Activated B cell treated with CpG ODN at 0.5 μM for 24 hours (primary cell): ENCODE measurements at regions not wholly inside any gene's neighbourhood (a gene's known extent, or its start where the extent isn't known, plus 50 kb on each side); places are given as distances from the start of the nearest gene placed in this dataset.

Experiments
- ATAC-seq: fragments of 200-7000 bp; cut with Tn5 transposase; one replicate; pipeline ENCODE4 v1.10.0; 2021; ENCODE audit warnings: low read depth, mild to moderate bottlenecking, moderate library complexity
- CTCF ChIA-PET: fragments of 350-600 bp; sonication (Branson Sonifier 250); formaldehyde crosslinking; loops from one replicate; lab custom pipeline; 2021; ENCODE audit warnings: antibody characterized with exemption; lab: Charles Lee
- POLR2A ChIA-PET: fragments of 350-600 bp; sonication (Branson Sonifier 250); formaldehyde crosslinking; loops from one replicate; lab custom pipeline; 2021; ENCODE audit warnings: antibody characterized with exemption; lab: Charles Lee
- DNase-seq: peaks from one replicate; pipeline ENCODE4 v3.0.0; 2022
- H3K27ac Mint-ChIP-seq: one replicate; pipeline ENCODE4 v1.8.0; 2020; ENCODE audit warnings: mixed read lengths
- H3K27me3 Mint-ChIP-seq: one replicate; pipeline ENCODE4 v1.8.0; 2021; ENCODE audit warnings: mixed read lengths
- H3K36me3 Mint-ChIP-seq: one replicate; pipeline ENCODE4 v1.8.0; 2021; ENCODE audit warnings: low read depth, mixed read lengths
- H3K4me1 Mint-ChIP-seq: one replicate; pipeline ENCODE4 v1.8.0; 2021; ENCODE audit warnings: mixed read lengths
- H3K4me3 Mint-ChIP-seq: one replicate; pipeline ENCODE4 v1.8.0; 2020; ENCODE audit warnings: mild to moderate bottlenecking, mixed read lengths
- H3K9me3 Mint-ChIP-seq: one replicate; pipeline ENCODE4 v1.8.0; 2020; ENCODE audit warnings: mixed read lengths
- intact Hi-C: fragments of 100-400 bp; cut with micrococcal nuclease; formaldehyde crosslinking; loops from one replicate; pipeline ENCODE4 v1.15.1; 2024
- TF ChIP-seq, protein P1 (sequence below): fragments of 200-600 bp; IDR thresholded peaks from one replicate; pipeline ENCODE4 v1.8.0; 2022; ENCODE audit warnings: antibody characterized with exemption, mild to moderate bottlenecking

DNA sequence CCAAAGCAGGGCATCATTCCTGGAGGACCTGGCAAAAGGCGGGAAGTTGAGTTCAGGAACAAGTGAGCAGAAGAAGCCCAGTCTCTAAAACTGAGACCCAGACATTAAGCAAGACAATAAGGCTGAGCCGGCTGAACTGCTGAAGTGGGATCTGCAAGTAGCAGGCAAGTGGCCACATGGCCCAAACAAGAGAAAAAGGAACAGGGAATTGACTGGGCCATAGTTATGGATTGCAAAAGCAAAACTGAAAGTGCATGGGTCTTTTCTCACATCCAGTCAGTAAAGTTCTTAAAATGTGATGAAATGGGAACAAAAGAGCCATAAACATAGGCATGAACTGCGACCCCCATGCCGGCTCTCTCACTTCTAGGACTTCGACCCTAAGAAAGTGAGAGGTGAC lies 101.2 kb downstream of the SCN11A start:
- Mint-ChIP-seq H3K9me3 (no peaks in the 10 kb centered on the region), H3K27me3 (peaks cover 9% of the 10 kb centered on the region), H3K4me1 (no peaks in the 10 kb centered on the region), H3K4me3 (no peak overlapping the region), H3K36me3 (no peaks in the 10 kb centered on the region), H3K27ac (no peak overlapping the region)
- no peak for ATAC-seq
- intact Hi-C loops = no loop called here
- DNase-seq = no peak
- TF ChIP-seq, protein P1, sequence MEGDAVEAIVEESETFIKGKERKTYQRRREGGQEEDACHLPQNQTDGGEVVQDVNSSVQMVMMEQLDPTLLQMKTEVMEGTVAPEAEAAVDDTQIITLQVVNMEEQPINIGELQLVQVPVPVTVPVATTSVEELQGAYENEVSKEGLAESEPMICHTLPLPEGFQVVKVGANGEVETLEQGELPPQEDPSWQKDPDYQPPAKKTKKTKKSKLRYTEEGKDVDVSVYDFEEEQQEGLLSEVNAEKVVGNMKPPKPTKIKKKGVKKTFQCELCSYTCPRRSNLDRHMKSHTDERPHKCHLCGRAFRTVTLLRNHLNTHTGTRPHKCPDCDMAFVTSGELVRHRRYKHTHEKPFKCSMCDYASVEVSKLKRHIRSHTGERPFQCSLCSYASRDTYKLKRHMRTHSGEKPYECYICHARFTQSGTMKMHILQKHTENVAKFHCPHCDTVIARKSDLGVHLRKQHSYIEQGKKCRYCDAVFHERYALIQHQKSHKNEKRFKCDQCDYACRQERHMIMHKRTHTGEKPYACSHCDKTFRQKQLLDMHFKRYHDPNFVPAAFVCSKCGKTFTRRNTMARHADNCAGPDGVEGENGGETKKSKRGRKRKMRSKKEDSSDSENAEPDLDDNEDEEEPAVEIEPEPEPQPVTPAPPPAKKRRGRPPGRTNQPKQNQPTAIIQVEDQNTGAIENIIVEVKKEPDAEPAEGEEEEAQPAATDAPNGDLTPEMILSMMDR = no peak
- POLR2A ChIA-PET = no interaction called here
- CTCF ChIA-PET = no interaction called here

DNA sequence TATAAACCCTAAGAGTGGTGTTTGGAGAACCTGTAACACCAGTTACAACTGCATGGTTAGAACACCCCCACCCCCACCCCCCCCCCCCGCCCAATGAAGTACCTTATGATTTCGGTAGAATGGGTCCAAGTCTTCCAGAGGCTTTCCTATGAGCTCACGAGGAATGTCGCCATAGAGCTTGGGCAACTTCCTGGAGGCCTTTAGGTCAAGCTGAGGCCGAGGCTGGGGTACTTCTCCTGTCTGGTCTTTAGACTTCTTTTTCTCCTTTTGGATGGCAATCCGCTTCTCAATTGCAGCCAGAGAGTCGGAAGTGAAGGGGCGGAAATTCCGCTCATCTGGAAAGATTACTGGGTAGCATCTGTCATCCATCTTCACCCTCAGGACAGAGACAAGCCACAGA lies 101.8 kb downstream of the SCN11A start:
- DNase-seq (no peak), ATAC-seq (no peak)
- Mint-ChIP-seq H3K27ac (no peak overlapping the region), H3K4me3 (no peak overlapping the region), H3K36me3 (no peaks in the 10 kb centered on the region), H3K4me1 (no peaks in the 10 kb centered on the region), H3K9me3 (no peaks in the 10 kb centered on the region), H3K27me3 (peaks cover 9% of the 10 kb centered on the region)
- ChIA-PET POLR2A (no interaction called here), CTCF (no interaction called here)
- intact Hi-C loops = no loop called here
- TF ChIP-seq, protein P1 = no peak

DNA sequence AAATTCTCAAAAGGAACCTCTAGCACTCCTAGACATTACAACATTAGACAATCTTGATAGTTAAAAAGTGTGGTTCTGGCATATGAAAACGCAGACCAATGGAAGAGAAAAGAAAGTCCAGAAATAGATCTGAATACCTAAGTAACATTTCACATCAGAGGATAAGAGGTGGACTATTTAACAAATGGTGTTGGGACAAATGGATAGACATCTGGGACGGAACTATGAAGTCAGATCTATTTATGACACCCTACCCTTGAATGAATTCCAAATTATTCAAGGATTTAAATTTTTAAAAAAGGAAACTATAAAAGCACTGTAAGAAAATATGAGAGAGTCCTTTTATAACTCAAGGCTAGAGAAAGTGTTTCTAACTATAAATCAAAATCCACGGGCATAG lies 111.3 kb downstream of the SCN11A start:
- Mint-ChIP-seq H3K9me3 (peaks cover 8% of the 10 kb centered on the region), H3K27me3 (no peaks in the 10 kb centered on the region), H3K4me3 (no peak overlapping the region), H3K4me1 (no peaks in the 10 kb centered on the region), H3K36me3 (no peaks in the 10 kb centered on the region), H3K27ac (no peak overlapping the region)
- DNase-seq (no peak), ATAC-seq (no peak)
- TF ChIP-seq, protein P1 = no peak
- POLR2A ChIA-PET = no interaction called here
- CTCF ChIA-PET = no interaction called here
- intact Hi-C loops = no loop called here

DNA sequence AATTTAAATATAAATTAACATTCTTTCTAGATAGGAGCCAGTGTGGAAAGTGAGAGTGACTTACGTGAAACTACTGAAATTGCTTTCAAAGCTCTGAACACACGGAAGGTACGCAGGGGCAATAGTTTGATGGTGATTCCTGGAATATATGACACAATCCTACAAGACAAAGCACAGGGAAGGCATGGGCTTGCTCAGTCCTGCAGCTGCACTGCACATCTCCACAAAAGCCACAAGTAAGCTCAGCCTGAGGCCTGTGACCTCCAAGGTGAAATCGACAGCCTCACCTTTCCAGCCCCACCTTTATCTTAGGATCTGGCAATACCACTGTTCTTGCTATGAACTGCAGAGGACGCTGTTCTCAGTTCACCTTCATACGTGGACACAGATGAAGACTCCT lies 109.3 kb upstream of the SCN10A start:
- ATAC-seq (no peak), DNase-seq (no peak)
- TF ChIP-seq, protein P1 = no peak
- H3K27ac Mint-ChIP-seq = no peak overlapping the region
- H3K36me3 Mint-ChIP-seq = no peaks in the 10 kb centered on the region
- H3K4me1 Mint-ChIP-seq = no peaks in the 10 kb centered on the region
- CTCF ChIA-PET = no interaction called here
- H3K27me3 Mint-ChIP-seq = peaks cover 5% of the 10 kb centered on the region
- POLR2A ChIA-PET = no interaction called here
- no peak overlapping the region for H3K4me3 Mint-ChIP-seq
- no peaks in the 10 kb centered on the region for H3K9me3 Mint-ChIP-seq
- intact Hi-C loops = no loop called here

DNA sequence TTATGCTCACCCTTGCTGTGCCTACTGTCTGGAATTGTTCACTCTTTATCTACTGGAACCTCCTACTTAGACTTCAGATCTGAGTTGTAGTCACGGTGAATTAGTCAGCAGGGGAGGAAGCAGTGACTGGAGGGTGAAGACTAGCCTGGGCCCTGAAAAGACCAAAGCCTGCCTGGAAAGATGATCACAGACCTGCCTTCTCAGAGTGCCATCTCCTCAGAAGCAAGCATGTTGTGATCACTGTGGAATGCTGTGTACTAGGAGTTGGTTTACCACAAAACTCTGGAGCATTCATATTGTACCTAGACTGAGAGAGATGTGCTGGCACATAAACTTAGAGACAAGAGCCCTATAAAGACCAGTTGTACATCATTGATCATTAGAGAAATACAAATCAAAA lies 100.7 kb upstream of the SCN10A start:
- DNase-seq (no peak), ATAC-seq (no peak)
- peaks cover 3% of the 10 kb centered on the region for H3K9me3 Mint-ChIP-seq
- H3K36me3 Mint-ChIP-seq = no peaks in the 10 kb centered on the region
- TF ChIP-seq, protein P1 = no peak
- ChIA-PET CTCF (no interaction called here), POLR2A (no interaction called here)
- no peak overlapping the region for H3K4me3 Mint-ChIP-seq
- peaks cover 6% of the 10 kb centered on the region for H3K27me3 Mint-ChIP-seq
- intact Hi-C loops = no loop called here
- H3K4me1 Mint-ChIP-seq = no peaks in the 10 kb centered on the region
- no peak overlapping the region for H3K27ac Mint-ChIP-seq
